Uterus (tissue), 2 donors: ENCODE measurements at regions not wholly inside any gene's neighbourhood (a gene's known extent, or its start where the extent isn't known, plus 50 kb on each side); places are given as distances from the start of the nearest gene placed in this dataset.

Experiments used
- POLR2A ChIP-seq, 2 donors: fragments of 450-650 bp; IDR thresholded peaks; one replicate each; pipeline ENCODE4 v1.6.1; 2016; ENCODE audit warnings: antibody characterized with exemption in 2 of 2, mild to moderate bottlenecking in 1 of 2, moderate library complexity in 1 of 2
- TF ChIP-seq, protein P1 (sequence below), 4 experiments: fragments of 200-600 bp in 2 of 4; fragments of 450-650 bp in 2 of 4; sonication (generic) in 2 of 4; IDR thresholded peaks; one replicate each; pipeline ENCODE4 v1.5.1; 2016 to 2019; ENCODE audit warnings: antibody characterized with exemption in 4 of 4, mild to moderate bottlenecking in 2 of 4, moderate library complexity in 1 of 4

DNA sequence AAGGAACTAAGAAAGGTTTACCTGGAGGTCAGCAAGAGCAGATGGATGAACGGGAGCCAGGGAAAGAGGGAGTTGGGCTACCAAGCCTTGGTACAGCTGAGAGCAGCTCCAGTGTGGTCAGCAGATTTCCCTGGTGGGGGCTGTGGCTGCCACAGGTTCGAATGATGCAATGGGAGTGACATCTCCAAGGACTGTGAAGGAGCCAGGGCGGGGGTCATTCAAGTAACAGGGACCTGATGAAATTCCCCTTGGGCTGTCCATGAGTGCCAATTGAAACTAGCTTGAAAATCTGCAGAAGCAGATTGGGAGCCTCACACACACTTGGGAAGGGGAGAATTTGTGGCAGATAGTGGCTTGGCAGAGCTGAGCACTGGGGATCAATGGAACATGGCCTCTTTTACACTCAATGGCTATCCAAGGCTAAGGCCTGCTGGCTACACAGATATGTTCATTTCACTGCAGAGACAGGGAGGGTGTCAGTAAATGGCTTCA lies 247.0 kb upstream of the ECI2 start:
- TF ChIP-seq, protein P1, sequence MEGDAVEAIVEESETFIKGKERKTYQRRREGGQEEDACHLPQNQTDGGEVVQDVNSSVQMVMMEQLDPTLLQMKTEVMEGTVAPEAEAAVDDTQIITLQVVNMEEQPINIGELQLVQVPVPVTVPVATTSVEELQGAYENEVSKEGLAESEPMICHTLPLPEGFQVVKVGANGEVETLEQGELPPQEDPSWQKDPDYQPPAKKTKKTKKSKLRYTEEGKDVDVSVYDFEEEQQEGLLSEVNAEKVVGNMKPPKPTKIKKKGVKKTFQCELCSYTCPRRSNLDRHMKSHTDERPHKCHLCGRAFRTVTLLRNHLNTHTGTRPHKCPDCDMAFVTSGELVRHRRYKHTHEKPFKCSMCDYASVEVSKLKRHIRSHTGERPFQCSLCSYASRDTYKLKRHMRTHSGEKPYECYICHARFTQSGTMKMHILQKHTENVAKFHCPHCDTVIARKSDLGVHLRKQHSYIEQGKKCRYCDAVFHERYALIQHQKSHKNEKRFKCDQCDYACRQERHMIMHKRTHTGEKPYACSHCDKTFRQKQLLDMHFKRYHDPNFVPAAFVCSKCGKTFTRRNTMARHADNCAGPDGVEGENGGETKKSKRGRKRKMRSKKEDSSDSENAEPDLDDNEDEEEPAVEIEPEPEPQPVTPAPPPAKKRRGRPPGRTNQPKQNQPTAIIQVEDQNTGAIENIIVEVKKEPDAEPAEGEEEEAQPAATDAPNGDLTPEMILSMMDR (IDR thresholded peaks at IDR 0.05): no peak
- TF ChIP-seq POLR2A (IDR thresholded peaks at IDR 0.05): no peak
